Astrocyte (in vitro differentiated cells and primary cell): ENCODE measurements at regions not wholly inside any gene's neighbourhood (a gene's known extent, or its start where the extent isn't known, plus 50 kb on each side); places are given as distances from the start of the nearest gene placed in this dataset.

ENCODE experiments used
- CTCF ChIP-seq: IDR thresholded peaks from 2 replicates; pipeline ENCODE4 v1.5.1; 2011; ENCODE audit warnings: low read depth, mild to moderate bottlenecking, inconsistent platforms, low read length, moderate library complexity; ENCODE audit not compliant: insufficient read depth
- EZH2 ChIP-seq: IDR thresholded peaks from 2 replicates; pipeline ENCODE4 v1.6.1; 2012; ENCODE audit warnings: mild to moderate bottlenecking, low read length, inconsistent platforms; ENCODE audit not compliant: insufficient read depth

- TF ChIP-seq CTCF (no peak), EZH2 (no peak)
Measured at GRCh38 chr12:60832290-60832689, 1236.5 kb downstream of the SLC16A7 start.
